ENCODE measurements at regions not wholly inside any gene's neighbourhood (a gene's known extent, or its start where the extent isn't known, plus 50 kb on each side); places are given as distances from the start of the nearest gene placed in this dataset.
"Not testable (repeated sequence)": the region's sequence is repeated elsewhere in the genome, so short reads cannot be mapped to it uniquely, and the experiment has no call there.

DNA sequence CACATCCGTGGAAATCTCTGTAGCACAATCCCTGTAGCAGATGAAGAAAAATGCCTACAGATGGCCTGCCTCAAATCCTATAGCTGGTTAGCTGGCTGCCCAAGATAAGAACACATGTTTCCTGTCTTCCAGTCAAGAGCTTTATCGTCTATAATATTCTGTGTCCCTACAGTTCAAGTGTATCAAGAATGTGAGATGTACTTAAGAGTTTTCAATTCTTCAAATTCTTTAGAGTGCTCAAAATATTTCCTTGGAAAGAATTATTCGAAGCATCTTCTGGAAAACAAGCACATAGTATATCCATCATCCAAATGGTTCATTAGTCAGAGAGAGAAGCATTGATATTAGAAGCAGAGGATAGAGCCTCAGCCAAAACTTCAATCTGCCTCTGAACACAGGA lies 239.8 kb downstream of the COG6 start:
- DNase-seq: peak; percentile 51

DNA sequence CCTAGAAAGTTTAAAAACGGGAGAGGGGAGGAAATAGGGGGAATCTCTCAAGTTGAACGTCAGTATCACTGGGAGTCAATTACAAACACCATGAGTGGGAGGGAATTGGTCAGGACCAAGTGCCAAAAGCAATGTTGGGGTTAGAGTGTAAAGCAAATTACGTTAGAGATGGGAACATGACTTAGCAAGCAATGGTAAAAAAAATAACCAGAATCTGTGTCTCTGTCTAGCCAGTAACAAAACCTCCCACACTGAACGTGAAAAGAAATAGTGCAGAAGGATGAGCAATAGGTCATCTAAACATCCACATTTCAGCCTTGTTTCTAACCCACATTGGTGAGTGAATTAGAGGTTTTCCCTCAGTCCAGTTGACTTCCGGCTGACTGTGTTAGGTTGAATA lies 242.2 kb downstream of the COG6 start:
- no peak for DNase-seq

DNA sequence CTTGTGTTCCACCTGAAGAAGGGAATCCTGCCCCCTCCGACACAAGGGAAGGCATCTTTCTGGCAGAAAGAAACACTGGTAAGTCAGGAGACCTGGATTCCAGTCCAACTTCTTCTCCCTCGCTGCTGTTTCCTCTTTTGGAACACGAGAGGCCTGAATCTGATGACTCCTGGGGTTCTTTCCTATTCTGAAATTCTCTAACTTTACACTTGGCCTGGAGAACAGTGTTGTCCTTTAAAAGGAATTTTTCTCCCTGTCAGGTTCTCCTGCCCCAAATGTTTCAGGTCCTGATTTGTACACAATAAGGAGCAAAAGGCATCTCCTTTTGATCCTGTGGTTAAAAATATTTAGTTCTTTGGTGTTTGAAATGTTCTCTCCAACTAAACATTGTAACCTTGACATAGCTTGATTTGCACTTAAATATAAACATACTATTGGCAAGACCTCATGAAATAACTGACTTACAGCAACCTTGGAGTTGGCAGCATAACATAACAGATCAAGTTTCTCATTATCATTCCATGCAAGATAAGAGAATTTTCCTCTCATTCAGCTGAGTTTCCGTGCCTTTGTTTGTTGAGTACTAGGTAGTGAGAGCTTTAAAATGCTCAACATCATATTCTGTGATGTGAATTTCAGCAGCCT lies 244.8 kb downstream of the COG6 start:
- DNase-seq: no peak

DNA sequence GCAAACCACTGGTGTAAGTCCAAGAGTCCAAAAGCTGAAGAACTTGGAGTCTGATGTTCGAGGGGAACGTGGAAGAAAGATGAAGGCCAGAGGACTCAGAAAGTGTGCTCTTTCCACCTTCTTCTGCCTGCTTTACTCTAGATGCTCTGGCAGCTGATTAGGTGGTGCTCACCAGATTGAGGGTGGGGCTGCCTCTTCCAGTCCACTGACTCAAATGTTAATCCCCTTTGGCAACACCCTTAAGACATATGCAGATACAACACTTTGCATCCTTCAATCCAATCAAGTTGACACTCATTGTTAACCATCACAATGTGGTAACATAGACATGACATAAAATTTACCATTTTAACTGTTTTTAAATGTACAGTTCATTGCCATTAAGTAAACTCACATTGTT lies 249.5 kb downstream of the COG6 start:
- no peak for DNase-seq

DNA sequence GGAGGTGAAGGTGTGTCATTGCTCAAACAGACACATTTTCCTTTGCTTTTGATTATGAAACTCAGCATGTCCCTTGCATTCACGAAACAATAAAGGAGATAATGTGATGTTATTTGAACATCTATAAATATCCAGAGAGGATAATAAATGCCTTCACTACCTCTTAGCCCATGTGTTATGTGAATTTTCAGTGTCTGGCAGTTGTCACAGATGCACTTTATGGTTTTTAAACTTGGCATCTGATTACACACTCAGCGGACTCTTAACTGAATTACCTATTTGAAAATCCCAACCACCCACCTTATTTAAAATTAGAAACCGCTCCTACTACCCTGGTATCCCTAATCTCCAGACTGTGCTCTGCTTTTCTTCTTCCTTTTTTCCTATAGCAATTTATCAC lies 254.2 kb downstream of the COG6 start:
- no peak for DNase-seq

DNA sequence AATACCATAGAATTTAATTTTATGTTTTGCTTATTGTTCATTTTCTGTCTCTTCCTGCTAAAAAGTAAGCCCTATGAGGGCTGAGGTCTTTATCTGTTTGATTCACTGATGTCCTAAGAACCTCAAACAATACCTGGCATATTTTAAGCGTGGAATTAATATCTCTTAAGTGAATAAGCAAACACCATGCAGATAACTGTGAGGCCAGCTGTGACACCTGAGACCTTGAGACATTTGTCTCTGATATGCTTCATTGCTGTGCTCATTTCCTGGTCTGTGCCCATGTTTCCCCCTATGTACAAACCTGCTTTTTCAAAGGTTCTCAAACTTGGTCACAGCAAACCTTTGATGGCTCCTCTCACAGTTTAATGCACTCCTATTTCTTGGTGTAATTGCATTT lies 254.6 kb downstream of the COG6 start:
- DNase-seq: no peak

DNA sequence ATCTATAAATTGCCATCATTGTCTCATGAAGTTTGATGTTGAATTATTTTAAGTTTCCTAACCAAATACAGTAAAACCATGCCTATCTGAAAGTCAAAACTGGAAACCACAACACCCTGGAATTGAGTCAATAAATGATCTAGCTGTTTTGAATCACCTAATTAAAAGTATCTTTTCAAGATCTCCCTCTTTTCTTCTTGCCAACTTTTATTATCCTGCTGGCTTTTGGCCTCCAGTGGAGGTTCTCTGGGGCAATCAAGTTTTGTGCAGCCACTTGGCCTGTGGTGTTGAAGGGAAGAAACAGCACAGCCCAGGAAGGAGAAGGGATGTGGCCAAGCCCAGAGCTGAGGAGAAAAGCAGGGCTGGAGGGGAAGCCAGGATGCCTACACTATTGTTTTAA lies 255.4 kb downstream of the COG6 start:
- no peak for DNase-seq

DNA sequence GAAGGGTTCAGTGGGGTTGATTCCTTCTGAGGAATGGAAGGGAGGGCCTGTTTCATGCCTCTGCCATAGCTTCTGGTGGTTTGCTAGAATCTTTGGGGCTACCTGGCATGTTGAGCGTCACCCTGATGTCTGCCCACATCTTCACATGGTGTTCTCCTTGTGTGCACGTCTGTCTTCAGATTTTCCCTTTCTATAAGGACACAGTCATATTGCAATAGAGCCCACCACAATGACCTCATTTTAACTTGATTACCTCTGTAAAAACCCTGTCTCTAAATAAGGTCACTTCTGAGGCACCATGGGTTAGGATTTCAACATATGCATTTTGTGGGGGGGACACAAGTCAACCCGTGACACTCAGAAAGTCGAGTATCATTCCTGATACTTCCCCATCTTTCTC lies 257.9 kb downstream of the COG6 start:
- DNase-seq: no peak

DNA sequence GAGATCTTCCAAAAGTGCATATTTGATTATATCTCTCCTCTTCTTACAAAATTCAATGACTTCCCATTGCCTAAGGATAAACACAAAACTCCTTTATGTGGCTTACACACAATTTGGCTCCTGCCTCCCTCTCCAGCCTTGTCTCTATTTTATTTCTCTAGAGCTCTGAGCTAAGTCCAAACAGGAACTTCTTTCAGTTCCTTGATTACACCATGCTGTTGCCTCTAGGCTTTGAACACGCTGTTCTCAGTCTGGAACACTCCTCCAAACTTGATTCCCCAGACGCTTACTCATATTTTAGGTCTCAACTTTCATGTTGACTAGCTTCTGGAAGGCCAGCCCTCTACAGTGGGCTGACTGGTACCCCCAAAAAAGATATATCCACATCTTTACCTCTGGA lies 258.5 kb downstream of the COG6 start:
- DNase-seq: no peak

DNA sequence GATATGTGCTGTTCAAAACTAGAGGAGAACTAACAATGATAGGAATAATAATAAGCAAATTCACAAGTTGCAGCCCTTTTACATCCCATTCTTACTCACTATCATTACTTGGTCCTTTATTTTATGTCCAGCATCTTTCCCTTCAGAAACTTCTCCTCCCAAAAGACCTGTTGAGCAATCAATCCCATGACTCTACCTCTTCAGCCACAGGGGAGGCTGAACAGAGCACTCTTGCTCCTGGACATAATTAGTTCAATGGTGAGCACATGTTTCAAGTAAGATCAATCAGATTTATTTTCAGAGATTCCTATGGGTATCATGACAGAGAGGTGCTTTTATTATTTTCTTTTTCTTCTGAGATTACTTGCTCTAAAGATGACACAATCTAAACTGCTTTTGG lies 260.0 kb downstream of the COG6 start:
- no peak for DNase-seq

DNA sequence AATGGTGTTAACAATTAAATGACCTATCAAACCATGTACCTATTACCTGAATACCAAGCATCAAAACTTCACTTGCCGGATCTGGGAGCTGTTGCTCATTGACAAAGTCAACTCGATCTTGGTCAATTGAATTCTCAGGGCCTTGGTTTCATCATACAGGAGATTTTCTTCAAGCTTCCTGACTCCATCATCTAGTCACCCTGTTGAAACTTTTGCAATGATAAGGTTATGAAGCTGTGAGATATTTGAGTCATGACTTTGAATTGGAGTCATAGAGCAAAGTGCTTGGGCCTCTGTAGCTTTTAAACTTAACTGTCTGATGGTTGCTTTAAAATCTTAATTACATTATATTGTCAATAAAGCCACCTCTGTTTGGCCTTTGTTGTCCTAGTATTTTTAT lies 260.9 kb downstream of the COG6 start:
- DNase-seq: no peak

DNA sequence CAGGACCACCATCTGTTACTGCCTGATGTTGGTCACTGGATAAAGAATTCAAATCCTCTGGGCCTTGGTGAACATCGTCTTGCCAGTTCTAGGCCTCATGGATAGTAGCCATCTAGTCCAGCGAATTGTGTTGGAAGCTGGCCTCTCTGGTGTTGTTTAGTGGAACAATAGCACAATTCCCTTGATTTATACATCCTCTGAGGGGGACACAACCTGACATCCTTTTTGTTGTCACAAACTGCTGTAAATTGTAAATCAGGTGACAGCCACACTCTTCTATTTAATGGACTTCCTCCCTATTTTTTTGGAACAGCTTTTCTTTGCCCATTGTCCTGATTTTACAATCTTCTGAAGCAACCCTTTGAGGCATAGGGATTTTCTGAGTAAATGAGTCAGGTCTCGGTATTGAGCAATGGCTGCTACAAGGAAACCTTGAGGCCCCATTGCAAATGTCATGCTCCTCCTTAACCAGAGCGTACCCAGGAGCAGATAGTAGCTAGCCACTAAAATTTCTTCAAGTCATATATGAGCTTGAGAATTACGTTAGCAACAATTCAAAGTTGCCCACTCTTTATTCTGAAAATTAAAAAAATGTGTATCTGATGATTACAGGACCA lies 263.3 kb downstream of the COG6 start:
- no peak for DNase-seq

DNA sequence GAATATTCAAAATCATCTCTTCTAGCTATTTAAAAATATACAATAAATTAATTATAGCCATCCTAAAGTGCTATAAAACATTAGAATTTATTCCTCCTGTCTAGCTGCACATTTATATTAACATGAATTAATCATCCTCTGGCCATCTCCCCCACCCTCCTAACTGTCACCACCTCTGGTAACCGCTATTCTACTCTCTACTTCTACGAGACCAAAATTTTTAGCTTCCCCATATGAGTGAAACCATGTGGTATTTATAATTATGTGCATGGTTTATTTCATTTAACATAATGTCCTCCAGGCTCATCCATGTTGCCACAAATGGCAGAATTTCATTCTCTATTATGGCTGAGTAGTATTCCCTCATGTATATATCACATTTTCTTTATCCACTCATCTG lies 265.2 kb downstream of the COG6 start:
- no peak for DNase-seq

DNA sequence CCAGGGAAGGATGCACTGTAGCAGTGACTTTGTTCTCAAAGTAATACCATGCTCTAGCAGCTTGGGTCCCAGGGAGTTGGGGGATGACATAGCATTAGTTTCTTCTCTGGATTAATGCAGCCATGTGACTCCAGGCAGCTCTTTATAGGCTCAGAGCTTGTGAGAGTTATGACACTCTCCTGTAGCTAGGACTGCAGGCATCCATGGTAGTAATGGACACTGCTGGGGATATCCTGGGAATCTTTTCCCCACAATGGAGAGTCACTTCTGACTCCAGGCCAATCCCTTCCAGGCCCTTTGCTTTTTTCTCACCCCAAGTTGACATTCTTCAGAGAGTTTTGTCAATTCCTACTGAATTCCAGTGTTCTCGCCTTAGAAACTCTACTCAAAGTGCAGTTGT lies 270.9 kb downstream of the COG6 start:
- DNase-seq: no peak

DNA sequence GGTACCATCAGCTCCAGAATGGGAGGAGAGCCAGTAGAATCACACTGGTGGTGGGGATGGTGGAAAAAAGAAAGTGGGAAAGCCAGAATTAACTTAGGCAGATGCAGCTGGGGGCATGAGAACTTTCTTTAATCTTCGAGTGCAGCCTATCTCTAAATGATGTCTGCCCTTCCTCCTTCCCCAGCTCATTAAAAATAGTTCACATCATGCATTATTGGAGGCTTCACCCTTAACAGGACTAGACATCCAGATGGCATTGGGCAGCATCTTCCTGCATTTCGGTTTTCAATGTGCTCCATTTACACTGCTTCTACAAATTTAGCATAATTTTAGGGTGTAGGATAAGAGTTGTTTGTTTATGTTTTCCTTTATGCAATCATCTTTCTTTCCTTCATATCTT lies 272.8 kb downstream of the COG6 start:
- no peak for DNase-seq

DNA sequence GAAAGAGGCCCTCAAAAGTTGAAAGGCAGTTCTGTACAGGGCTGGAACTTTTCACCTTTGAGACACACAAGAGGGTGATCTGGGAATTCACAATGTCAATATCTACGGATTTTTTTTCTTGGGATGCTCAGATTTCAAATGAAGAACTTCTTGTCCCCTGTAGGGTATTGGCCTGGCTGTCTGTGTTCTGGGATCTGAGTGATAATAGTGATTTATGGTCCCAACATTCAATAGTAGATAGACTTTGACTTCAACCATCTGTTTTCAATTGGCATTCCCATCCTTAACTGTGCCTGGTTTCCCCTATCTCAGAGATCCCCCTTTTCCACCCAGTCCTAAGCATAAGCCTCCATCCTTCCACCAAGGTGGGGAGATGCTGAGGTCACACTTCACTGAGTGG lies 274.1 kb downstream of the COG6 start:
- no peak for DNase-seq

DNA sequence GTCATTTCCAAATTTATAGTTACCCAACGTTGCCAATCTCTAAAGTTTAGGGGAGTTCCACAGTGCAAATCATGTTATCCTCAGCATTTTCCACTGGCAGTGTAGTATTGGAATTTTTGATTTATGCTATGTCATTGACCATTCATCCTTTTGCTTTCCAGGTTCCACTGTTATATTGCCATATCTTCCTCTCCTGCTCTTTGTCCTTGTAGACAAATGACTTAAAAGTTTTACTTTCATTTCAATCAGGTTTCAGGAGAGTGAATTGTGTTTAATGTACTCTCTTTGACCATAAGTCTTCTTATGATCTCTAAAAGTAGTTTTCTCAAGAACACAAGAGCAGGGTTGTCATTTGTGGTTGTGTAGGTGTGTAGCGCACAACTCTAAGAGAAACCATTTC lies 274.6 kb downstream of the COG6 start:
- DNase-seq: no peak

DNA sequence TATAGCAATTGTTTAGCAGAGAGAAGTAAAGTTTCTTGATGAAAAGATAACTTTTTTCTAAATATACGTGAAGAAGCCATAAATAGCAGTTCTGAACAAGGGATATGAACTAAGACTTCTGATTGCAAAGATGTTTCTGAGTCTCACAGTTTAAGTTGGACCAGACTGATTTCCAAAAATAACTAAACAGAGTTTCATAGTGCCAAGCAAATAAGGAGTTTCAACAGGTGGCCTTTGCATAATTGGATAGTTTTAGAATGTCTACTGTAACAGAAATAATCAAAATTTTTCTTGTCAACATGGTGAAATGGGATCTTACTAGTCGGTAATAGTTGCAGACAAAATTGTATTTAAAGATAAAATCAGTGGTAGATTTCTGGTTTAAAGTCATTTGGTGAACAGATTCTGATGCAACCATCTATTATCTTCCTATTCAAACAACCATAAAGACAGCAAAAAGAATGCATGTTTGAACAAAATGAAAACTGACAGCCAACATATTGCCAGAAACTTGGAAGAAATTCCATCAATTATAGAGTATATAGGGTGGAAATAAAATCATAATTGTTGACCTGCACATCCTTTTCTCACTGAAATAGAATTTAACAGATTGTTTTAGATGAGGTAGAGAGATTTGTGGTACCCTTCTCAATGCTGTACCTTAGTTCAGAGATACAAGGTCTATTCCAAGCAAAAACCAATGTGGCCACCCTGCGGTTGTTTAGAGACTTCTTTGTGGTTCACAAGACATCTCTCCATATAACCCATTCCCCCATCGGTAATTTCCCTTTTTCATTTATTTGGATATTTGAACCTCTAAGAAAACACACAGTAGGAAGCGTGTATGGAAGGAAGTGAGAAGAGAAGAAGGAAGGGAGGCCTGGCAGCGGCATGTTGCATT lies 275.3 kb downstream of the COG6 start:
- no peak for DNase-seq

DNA sequence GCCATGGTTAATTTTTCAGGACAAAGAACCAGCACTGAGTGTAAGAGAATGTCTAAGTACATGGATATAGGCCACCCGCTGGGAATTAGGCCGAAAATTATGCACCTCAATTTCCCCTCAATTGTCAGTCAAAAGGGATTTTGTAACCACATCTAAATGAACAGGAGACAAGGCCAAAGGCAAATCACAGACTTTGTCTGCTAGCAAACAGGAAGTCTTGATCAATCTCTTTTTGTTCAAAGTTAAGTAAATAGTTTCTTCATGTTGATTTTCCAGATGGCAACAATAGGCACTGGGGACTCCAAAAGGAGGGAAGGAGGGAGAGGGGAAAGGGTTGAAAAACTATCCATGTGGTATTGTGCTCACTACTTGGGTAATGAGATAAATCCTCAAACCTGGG lies 276.0 kb downstream of the COG6 start:
- no peak for DNase-seq

DNA sequence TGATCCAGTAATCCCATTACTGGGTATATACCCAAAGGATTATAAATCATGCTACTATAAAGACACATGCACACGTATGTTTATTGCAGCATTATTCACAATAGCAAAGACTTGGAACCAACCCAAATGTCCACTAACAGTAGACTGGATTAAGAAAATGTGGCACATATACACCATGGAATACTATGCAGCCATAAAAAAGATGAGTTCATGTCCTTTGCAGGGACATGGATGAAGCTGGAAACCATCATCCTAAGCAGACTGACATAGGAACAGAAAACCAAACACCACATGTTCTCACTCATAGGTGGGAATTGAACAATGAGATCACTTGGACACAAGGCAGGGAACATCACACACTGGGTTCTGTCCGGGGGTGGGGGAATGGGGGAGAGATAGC lies 277.1 kb downstream of the COG6 start:
- DNase-seq: not testable (repeated sequence)

DNA sequence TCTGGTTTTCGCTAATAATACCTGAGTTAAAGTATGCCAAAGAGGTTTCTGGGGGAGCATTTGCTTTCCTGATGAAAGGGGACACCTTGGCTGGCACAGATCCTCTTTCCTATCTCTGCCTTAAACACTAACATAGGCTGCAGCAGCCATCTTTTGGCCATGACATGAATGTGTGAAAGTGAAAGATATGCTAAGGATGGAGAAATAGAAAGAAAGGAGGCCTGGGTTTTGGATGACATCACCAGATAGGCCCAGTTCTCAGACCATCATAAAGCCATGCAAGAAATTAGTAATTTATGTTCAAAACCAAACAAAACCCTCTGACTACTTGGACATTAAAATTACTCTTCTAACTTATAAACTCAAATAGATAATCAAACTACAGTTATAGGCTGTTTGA lies 279.7 kb downstream of the COG6 start:
- DNase-seq: no peak

DNA sequence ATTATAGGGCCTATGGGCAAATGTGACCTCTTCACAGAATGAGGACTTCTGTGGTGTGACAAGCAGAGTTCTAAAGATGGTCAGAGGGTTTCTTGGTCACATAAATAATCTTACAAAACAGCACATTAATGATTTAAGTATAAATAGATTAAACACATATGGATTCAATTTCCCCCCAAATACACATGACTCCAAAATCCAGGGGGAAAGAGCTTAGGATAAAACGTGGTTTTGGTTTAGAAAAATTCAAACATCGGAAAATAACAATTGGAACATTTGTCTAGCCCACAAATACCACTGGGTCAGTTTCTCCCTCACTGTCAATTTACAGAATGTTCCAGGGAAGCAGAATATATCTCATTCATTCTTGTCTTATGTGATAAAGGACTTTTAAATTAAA lies 283.1 kb downstream of the COG6 start:
- no peak for DNase-seq

DNA sequence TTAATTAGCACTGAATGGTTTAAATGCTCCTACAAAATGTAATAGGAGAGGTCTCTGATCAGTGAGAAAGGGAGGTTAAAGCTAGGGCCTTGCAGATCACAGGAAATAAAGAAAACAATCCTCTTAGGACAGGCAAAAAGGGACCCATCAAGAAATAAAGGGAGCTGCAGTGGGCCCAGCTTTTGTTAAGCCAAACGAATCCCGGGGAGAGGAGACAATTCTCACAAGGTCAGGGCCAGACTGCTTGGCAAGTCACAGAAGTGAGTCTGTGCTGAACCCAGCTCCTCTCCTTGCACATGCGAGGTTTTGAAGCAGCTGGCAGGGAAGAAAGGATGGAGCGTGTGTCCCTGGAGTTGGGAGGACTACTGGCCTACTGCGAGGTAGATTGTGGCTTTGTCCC lies 285.8 kb downstream of the COG6 start:
- no peak for DNase-seq

DNA sequence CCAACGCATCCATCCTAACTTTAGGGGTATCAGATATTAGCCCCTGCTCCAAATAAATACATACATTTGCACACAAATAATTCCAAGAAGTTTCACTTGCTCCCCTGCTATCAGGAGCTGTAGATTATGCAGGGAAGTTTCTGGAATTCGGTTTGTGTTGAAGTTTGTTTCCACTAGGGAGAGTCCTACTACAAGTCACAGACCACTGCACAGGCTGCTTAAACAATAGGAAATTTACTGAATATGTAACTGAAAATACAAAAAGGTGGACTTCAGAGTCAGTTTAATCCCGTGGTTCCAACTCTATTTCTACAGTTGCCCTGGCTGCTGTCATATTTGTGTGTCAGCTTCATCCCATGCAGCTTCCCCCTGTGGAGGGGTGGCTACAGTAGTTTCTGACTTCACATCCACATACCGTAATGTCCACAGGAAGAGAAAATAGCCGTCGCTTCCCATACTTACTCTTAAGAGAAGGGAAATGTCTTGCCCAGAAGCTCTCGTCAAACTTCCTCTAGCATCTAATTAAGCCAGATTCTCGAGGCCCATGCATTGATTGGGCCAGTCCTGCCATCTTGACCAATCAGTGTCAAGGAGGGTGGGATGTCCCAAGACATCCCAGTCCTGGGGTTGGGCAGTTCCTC lies 286.6 kb downstream of the COG6 start:
- DNase-seq: no peak

All from hematopoietic multipotent progenitor cell treated with erythropoietin and hydrocortisone succinate and interleukin-3 and kit ligand, for 6 days (in vitro differentiated cells).